Thyroid gland (tissue), 4 donors: ENCODE measurements at regions not wholly inside any gene's neighbourhood (a gene's known extent, or its start where the extent isn't known, plus 50 kb on each side); places are given as distances from the start of the nearest gene placed in this dataset.

Experiments
- DNase-seq, 2 donors: peaks; one replicate each; pipeline ENCODE4 v3.0.0-alpha.2; 2019
- H3K27ac ChIP-seq, 3 donors: fragments of 200-600 bp; sonication (generic); 1 replicate in 2 of 3; 2 replicates in 1 of 3; pipeline ENCODE4 v1.5.1; 2016 to 2019; ENCODE audit warnings: mild to moderate bottlenecking in 1 of 3, moderate library complexity in 1 of 3
- H3K27me3 ChIP-seq: fragments of 200-600 bp; sonication (generic); one replicate; pipeline ENCODE4 v1.5.1; 2019
- H3K36me3 ChIP-seq, 2 donors: fragments of 200-600 bp; sonication (generic); one replicate each; pipeline ENCODE4 v1.5.1; 2016 to 2019
- H3K4me1 ChIP-seq, 2 donors: fragments of 200-600 bp; sonication (generic); one replicate each; pipeline ENCODE4 v1.5.1; 2017 to 2019
- H3K4me3 ChIP-seq, 3 donors: fragments of 200-600 bp; sonication (generic); replicated peaks in 1 of 3; 1 replicate in 2 of 3; 2 replicates in 1 of 3; pipeline ENCODE4 v1.5.1; 2016; ENCODE audit warnings: mild to moderate bottlenecking in 1 of 3
- H3K9me3 ChIP-seq: fragments of 200-600 bp; sonication (generic); one replicate; pipeline ENCODE4 v1.5.1; 2017
- POLR2A ChIP-seq, 2 donors: fragments of 450-650 bp; IDR thresholded peaks; one replicate each; pipeline ENCODE4 v1.6.1; 2017; ENCODE audit warnings: antibody characterized with exemption in 2 of 2, mild to moderate bottlenecking in 2 of 2, moderate library complexity in 1 of 2
- WGBS, 2 donors: methylation state at CpG; one replicate each; pipeline ENCODE4 v1.1.5; 2017; 5-methylcytosine and 5-hydroxymethylcytosine counted together
- intact Hi-C: fragments of 100-400 bp; cut with DNase I; formaldehyde crosslinking; loops from one replicate; pipeline ENCODE4 v1.15.1; 2023
- TF ChIP-seq, protein P1 (sequence below), 6 experiments: fragments of 200-600 bp in 3 of 6; fragments of 450-650 bp in 3 of 6; sonication (generic) in 3 of 6; IDR thresholded peaks; one replicate each; pipeline ENCODE4 v1.5.1; 2016 to 2019; ENCODE audit warnings: antibody characterized with exemption in 6 of 6, mild to moderate bottlenecking in 2 of 6, inconsistent platforms in 1 of 6, moderate library complexity in 1 of 6

DNA sequence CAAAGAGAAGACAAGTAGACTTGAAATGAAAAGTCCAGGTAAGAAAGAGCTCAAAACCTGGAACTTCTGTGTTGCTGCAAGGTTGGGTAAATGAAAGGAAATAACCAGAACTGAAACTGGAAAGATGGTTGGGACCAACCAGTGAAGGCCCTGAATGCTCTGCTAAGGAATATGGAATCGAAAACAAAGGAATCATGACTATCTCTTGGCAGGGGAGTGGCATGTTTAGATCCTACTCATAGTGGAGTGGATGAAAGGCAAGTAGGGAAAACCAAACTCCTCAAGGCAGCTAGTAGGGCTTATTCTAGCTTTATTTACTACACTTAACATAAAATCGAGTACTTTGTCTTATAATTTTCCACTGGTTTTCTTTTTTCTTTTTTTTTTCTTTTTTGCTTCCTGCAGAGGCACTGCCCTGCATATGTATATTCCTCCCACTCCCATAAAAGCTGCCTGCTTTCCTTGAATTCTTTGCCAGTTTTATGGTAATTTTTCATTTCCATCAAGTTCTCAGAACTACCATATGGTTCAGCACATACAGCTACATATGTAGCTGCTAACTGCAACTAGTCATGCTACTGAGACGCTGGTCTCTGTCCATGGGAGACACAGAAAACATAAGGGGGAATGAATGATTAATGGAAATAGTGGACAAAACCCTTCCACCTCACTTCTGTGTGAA is 247.1 kb upstream of the TMTC1 start:
- Histone ChIP-seq H3K4me1 (no peaks in the 10 kb centered on the region), H3K27me3 (no peaks in the 10 kb centered on the region), H3K9me3 (no peaks in the 10 kb centered on the region), H3K4me3 (no peak overlapping the region), H3K27ac (no peak overlapping the region), H3K36me3 (no peaks in the 10 kb centered on the region)
- WGBS, 2 donors, result 82 to 84% methylated on average over 3 of the region's 3 CpGs
- DNase-seq, result no peak
- no peak for TF ChIP-seq POLR2A (IDR thresholded peaks at IDR 0.05)
- TF ChIP-seq, protein P1, sequence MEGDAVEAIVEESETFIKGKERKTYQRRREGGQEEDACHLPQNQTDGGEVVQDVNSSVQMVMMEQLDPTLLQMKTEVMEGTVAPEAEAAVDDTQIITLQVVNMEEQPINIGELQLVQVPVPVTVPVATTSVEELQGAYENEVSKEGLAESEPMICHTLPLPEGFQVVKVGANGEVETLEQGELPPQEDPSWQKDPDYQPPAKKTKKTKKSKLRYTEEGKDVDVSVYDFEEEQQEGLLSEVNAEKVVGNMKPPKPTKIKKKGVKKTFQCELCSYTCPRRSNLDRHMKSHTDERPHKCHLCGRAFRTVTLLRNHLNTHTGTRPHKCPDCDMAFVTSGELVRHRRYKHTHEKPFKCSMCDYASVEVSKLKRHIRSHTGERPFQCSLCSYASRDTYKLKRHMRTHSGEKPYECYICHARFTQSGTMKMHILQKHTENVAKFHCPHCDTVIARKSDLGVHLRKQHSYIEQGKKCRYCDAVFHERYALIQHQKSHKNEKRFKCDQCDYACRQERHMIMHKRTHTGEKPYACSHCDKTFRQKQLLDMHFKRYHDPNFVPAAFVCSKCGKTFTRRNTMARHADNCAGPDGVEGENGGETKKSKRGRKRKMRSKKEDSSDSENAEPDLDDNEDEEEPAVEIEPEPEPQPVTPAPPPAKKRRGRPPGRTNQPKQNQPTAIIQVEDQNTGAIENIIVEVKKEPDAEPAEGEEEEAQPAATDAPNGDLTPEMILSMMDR (IDR thresholded peaks at IDR 0.05), result no peak
- intact Hi-C loops, result no loop called here

DNA sequence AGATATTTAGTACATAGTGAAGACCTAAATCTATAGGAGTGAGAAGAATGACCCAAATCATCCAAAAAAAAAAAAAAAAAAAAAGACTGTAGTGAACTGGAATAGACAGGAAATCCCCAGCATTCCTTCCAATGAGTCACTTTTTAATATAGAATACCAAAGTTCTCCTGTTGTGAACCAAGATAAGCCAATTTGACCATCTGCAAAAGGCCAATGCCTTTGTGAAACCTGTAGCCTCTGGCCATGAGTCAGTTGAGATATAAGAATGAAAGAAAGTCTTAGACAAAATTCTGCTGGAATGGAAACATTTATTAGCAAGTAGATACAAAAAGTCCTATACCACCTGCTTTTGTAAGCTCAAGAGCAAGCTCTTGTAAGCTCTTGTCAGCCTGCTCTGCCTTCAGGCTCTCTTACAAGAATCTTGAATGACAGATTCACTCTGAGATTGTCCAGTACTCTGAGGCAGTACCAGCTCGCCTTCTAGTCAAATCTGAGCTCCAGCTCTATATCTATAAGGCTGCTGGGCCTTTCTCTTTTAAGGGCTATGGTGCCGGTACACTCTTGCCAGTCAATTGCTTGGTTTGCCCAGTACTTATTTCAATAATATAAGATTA is 243.0 kb upstream of the TMTC1 start:
- TF ChIP-seq, protein P1 (IDR thresholded peaks at IDR 0.05), result no peak
- no peak for TF ChIP-seq POLR2A (IDR thresholded peaks at IDR 0.05)
- Histone ChIP-seq H3K9me3 (no peaks in the 10 kb centered on the region), H3K4me1 (no peaks in the 10 kb centered on the region), H3K27me3 (no peaks in the 10 kb centered on the region), H3K36me3 (no peaks in the 10 kb centered on the region), H3K4me3 (no peak overlapping the region), H3K27ac (no peak overlapping the region)
- 56 to 59% methylated on average over 2 of the region's 2 CpGs for WGBS, 2 donors
- DNase-seq, result no peak
- intact Hi-C loops, result no loop called here

DNA sequence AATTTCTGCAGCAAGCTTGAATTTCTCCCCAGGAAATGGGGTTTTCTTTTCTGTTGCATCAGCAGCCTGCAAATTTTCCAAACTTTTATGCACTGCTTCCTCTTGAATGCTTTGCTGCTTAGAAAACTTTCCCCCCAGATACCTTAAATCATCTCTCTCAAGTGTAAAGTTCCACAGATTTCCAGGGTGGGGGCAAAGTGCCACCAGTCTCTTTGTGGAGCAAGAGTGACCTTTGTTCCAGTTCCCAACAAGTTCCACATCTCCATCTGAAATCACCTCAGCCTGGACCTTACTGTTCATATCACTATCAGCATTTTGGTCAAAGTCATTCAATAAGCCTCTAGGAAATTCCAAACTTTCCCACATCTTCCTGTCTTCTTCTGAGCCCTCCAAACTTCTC is 241.6 kb upstream of the TMTC1 start:
- DNase-seq, result no peak
- Histone ChIP-seq H3K27me3 (no peaks in the 10 kb centered on the region), H3K4me1 (no peaks in the 10 kb centered on the region), H3K9me3 (no peaks in the 10 kb centered on the region), H3K4me3 (no peak overlapping the region), H3K36me3 (no peaks in the 10 kb centered on the region), H3K27ac (no peak overlapping the region)
- TF ChIP-seq, protein P1 (IDR thresholded peaks at IDR 0.05), result no peak
- no peak for TF ChIP-seq POLR2A (IDR thresholded peaks at IDR 0.05)
- intact Hi-C loops, result no loop called here

DNA sequence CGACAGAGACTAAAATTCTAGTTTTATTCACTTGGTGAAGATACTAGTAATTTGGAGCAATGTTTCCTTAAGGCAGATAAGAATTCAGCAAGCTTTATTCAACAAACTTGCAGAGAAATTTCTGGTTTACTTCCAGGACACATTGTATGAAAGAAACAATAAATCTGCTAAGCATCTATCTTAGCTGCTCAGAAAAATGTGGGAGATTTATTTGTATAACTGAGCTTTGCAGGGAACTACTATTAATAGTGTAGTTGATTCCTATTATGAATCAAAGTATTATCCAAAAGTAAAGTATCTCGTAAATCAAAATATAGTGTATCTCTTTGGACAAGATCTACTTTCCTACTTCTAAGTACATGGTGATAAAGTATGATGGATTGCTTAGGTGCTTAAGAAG is 239.4 kb upstream of the TMTC1 start:
- no peak for DNase-seq
- WGBS, 2 donors, result 86 to 89% methylated on average over 2 of the region's 2 CpGs
- no peaks in the 10 kb centered on the region for H3K36me3 ChIP-seq

More for the DNA sequence above, 239.4 kb upstream of the TMTC1 start:
- intact Hi-C loops, result no loop called here
- Histone ChIP-seq H3K27ac (no peak overlapping the region), H3K4me3 (no peak overlapping the region), H3K27me3 (no peaks in the 10 kb centered on the region), H3K4me1 (no peaks in the 10 kb centered on the region), H3K9me3 (no peaks in the 10 kb centered on the region)
- TF ChIP-seq POLR2A (IDR thresholded peaks at IDR 0.05), result no peak
- TF ChIP-seq, protein P1 (IDR thresholded peaks at IDR 0.05), result no peak
